GM10248 (cell line): ENCODE measurements at regions not wholly inside any gene's neighbourhood (a gene's known extent, or its start where the extent isn't known, plus 50 kb on each side); places are given as distances from the start of the nearest gene placed in this dataset.

Source experiments
- CTCF ChIA-PET: fragments of 300-600 bp; sonication (Branson Sonifier 250); formaldehyde crosslinking; extraction: SDS; loops from one replicate; lab custom pipeline; 2021; ENCODE audit warnings: antibody characterized with exemption; lab: Yijun Ruan, JAX
- POLR2A ChIA-PET: fragments of 350-650 bp; sonication (Branson Sonifier 250); formaldehyde crosslinking; extraction: SDS; loops from one replicate; lab custom pipeline; 2020; ENCODE audit warnings: antibody characterized with exemption; lab: Yijun Ruan, JAX
- DNase-seq: peaks from one replicate; pipeline ENCODE4 v3.0.0; 2012; ENCODE audit errors: extremely low spot score
- TF ChIP-seq, protein P1 (sequence below): IDR thresholded peaks from 2 replicates; pipeline ENCODE4 v1.5.1; 2012; ENCODE audit warnings: mild to moderate bottlenecking, low read depth; ENCODE audit errors: extremely low read depth, missing control alignments, control extremely low read depth

DNA sequence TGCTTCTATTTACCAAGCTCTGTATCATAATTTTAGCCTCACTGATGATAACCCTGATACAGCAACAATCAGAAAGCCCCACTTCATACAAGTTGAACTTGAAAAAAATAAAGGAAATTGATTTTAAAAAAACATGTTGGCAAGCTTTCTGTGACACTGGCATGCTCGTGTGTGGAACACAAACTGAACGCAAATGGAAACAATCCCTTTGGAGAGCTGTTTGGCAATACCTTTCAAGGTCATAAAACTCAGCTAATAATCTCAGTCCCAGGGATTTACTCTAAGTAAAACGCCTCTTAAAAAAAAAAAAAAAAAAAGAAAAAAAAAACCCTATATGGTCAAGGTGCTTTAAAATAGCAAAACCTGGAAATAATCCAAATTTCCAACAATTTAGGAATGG lies 166.7 kb upstream of the BCL6 start:
- CTCF ChIA-PET, result no interaction called here
- TF ChIP-seq, protein P1, sequence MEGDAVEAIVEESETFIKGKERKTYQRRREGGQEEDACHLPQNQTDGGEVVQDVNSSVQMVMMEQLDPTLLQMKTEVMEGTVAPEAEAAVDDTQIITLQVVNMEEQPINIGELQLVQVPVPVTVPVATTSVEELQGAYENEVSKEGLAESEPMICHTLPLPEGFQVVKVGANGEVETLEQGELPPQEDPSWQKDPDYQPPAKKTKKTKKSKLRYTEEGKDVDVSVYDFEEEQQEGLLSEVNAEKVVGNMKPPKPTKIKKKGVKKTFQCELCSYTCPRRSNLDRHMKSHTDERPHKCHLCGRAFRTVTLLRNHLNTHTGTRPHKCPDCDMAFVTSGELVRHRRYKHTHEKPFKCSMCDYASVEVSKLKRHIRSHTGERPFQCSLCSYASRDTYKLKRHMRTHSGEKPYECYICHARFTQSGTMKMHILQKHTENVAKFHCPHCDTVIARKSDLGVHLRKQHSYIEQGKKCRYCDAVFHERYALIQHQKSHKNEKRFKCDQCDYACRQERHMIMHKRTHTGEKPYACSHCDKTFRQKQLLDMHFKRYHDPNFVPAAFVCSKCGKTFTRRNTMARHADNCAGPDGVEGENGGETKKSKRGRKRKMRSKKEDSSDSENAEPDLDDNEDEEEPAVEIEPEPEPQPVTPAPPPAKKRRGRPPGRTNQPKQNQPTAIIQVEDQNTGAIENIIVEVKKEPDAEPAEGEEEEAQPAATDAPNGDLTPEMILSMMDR, result no peak
- POLR2A ChIA-PET, result no interaction called here
- DNase-seq, result no peak

DNA sequence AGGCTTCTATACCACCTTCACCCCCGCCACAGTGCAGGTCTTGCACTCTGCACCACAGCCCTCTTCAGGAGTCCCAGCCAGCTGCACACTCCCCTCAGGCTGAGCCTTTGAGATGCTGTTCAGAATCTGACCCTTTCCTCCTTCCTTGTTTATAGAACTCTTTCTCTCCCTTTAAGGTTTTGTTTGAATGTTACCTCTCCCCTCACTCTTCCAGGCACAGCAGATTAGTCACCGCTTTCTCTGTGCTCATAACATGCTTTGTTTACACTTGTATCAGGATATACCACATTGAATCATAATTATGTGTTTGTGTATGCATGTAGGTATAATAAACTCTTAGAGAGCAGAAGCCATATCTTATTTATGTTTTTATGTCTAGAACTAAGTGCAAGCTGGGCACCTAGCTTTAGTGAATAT lies 168.4 kb upstream of the BCL6 start:
- no peak for DNase-seq
- POLR2A ChIA-PET, result no interaction called here
- TF ChIP-seq, protein P1, result no peak
- CTCF ChIA-PET, result interaction anchor here (1.1 to 1.4 kb wide), 2 partner anchors 14 to 199 kb away, joined by 3 read pairs; no protein-coding TSS in a partner anchor

DNA sequence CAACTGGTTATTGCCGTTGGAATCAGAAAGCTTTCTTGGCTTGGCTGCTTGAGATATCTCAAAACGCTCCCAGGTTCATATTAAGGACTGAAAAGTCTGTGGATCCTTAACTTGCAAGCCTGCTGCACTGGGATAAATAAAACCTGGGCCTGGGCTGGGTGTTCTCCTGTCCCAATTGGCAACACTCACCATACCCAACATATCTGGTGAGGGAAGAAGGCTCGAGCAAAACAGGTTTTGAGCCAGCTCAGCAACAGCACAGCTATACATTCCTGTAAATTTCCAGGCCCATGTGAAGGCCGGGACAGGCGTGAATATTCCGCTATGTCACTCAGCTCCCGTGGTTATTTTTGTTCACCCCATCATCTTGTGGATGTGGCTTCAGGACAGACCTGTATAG lies 169.0 kb upstream of the BCL6 start:
- POLR2A ChIA-PET, result no interaction called here
- no peak for DNase-seq
- TF ChIP-seq, protein P1, result no peak
- CTCF ChIA-PET, result interaction anchor here (1.1 to 1.4 kb wide), 2 partner anchors 14 to 198 kb away, joined by 3 read pairs; no protein-coding TSS in a partner anchor

DNA sequence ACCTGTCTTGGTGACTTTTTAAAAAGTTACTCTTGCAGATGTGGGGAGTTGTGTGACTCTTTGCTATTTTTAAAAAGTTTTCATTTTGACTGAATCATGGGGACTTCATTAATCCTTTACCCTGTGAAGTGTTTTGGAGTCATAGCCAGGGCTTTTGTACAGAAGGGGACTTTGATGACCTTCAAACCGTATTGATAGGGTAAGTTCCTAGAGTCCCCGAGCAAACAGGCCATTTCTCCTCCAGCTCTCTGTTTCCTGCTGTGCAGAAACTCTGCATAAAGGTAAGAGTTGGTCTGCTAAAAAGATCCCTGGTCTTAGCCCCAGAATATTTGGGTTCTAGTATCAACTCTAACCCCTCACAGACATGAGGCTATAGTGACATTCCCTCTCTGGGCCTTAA lies 170.8 kb upstream of the BCL6 start:
- CTCF ChIA-PET, result interaction anchor here (0.8 to 1.0 kb wide), 2 partner anchors 23 to 1038 kb away, joined by 3 read pairs; no protein-coding TSS in a partner anchor
- no peak for DNase-seq
- POLR2A ChIA-PET, result no interaction called here
- TF ChIP-seq, protein P1, result no peak

DNA sequence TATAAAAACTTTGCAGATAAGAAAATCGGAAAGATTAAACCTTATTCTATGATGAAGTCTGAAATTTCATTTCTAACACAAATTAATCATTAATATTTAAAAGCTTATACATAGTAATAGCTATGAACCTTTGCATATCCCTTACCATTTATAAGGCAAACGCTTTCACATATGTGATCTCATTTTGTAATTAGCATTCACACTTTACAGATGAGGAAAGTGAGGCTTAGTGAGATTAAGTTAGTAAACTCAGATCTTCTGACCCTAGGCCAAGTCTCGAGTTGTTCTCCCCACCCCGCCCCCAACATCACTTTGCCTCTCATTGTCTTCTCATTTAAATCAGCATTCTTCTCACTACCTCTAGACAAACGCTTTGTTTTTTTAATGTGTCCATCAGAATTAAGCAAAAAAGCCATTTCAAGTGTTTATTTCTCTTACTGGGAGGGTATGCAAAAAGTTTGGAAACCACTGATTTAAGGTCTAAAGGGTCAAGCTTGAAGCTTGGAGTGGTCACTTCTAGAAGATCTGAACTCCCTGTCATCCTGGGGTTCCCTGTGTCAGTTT lies 172.9 kb upstream of the BCL6 start:
- DNase-seq, result no peak
- ChIA-PET POLR2A (no interaction called here), CTCF (interaction anchor here (1.0 to 1.1 kb wide), 2 partner anchors 28 to 121 kb away, joined by 3 read pairs; no protein-coding TSS in a partner anchor)
- TF ChIP-seq, protein P1, result no peak

DNA sequence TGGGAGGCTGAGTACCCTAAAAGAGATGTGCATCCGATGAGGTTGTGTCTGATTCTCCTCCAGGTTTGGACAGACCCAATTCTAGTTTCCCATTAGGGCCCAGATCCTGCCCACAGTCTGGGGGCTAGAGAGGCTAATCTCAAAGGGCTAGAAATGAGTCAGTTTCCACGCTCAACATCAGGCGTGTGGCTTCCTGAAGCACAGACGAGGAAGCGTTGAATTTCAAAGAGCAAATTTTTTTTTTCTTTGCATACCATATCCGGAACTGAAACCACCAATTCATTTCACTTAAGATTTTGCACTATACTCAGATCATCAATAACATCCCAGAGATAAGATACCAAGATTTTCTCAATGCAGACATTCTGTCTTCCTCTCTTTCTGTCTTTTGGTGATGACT lies 173.8 kb upstream of the BCL6 start:
- ChIA-PET POLR2A (no interaction called here), CTCF (no interaction called here)
- TF ChIP-seq, protein P1, result no peak
- DNase-seq, result peak; percentile 40
